Naive B cell (primary cell): ENCODE measurements at regions not wholly inside any gene's neighbourhood (a gene's known extent, or its start where the extent isn't known, plus 50 kb on each side); places are given as distances from the start of the nearest gene placed in this dataset.
A peak's percentile ranks its signal among the peaks of the same experiment; 100 is the strongest.

ENCODE experiments used
- ATAC-seq, 2 donors: fragments of 150-1000 bp; cut with Tn5 transposase; 2 replicates each; pipeline ENCODE4 v1.10.0; 2021; ENCODE audit warnings: low read depth in 2 of 2, mild to moderate bottlenecking in 2 of 2, moderate library complexity in 2 of 2
- DNase-seq: peaks from one replicate; pipeline ENCODE4 v3.0.0; 2022
- H3K27ac Mint-ChIP-seq, 6 donors: one replicate each; pipeline ENCODE4 v1.8.0; 2020 to 2022; ENCODE audit warnings: mild to moderate bottlenecking in 6 of 6, mixed read lengths in 6 of 6, moderate library complexity in 5 of 6, inconsistent platforms in 2 of 6
- H3K27me3 Mint-ChIP-seq, 3 donors: one replicate each; pipeline ENCODE4 v1.8.0; 2021 to 2022; ENCODE audit warnings: mixed read lengths in 3 of 3, mild to moderate bottlenecking in 1 of 3
- H3K36me3 Mint-ChIP-seq, 2 donors: one replicate each; pipeline ENCODE4 v1.8.0; 2020 to 2022; ENCODE audit warnings: mixed read lengths in 2 of 2, inconsistent platforms in 1 of 2, mild to moderate bottlenecking in 1 of 2
- H3K4me1 Mint-ChIP-seq, 3 donors: one replicate each; pipeline ENCODE4 v1.8.0; 2020 to 2022; ENCODE audit warnings: mixed read lengths in 3 of 3, inconsistent platforms in 1 of 3, mild to moderate bottlenecking in 1 of 3, moderate library complexity in 1 of 3
- H3K4me3 Mint-ChIP-seq, 8 donors: one replicate each; pipeline ENCODE4 v1.8.0; 2020 to 2022; ENCODE audit warnings: mild to moderate bottlenecking in 8 of 8, mixed read lengths in 8 of 8, moderate library complexity in 8 of 8, inconsistent platforms in 2 of 8
- H3K9me3 Mint-ChIP-seq, 7 donors: one replicate each; pipeline ENCODE4 v1.8.0; 2020 to 2022; ENCODE audit warnings: mixed read lengths in 7 of 7, mild to moderate bottlenecking in 5 of 7, inconsistent platforms in 2 of 7, moderate library complexity in 1 of 7

- Mint-ChIP-seq H3K27ac (no peak overlapping the region), H3K9me3 (no peaks in the 10 kb centered on the region), H3K4me3 (no peak overlapping the region), H3K36me3 (no peaks in the 10 kb centered on the region), H3K4me1 (no peaks in the 10 kb centered on the region), H3K27me3 (peaks cover 0 to 14% (median 11%) of the 10 kb centered on the region in 3 donors)
- ATAC-seq: no peak
- DNase-seq: no peak
Observed at GRCh38 chr20:60240986-60241385, 282.8 kb downstream of the CDH26 start.

GRCh38 chr20:60242836-60243505, 284.7 kb downstream of the CDH26 start:
- Mint-ChIP-seq H3K9me3 (no peaks in the 10 kb centered on the region), H3K36me3 (no peaks in the 10 kb centered on the region), H3K27ac (no peak overlapping the region), H3K4me1 (no peaks in the 10 kb centered on the region), H3K27me3 (peaks cover 0 to 11% (median 9%) of the 10 kb centered on the region in 3 donors), H3K4me3 (no peak overlapping the region)
- ATAC-seq: no peak
- DNase-seq: no peak

- Mint-ChIP-seq H3K9me3 (no peaks in the 10 kb centered on the region), H3K4me1 (no peaks in the 10 kb centered on the region), H3K27ac (no peak overlapping the region), H3K4me3 (no peak overlapping the region), H3K27me3 (peaks cover 0 to 8% (median 0%) of the 10 kb centered on the region in 3 donors), H3K36me3 (no peaks in the 10 kb centered on the region)
- ATAC-seq (no peak), DNase-seq (no peak)
Observed at GRCh38 chr20:60244373-60245146, 286.3 kb downstream of the CDH26 start.

- H3K27ac Mint-ChIP-seq: no peak overlapping the region
- H3K9me3 Mint-ChIP-seq: peaks cover 0 to 2% (median 0%) of the 10 kb centered on the region in 7 donors
- H3K4me3 Mint-ChIP-seq: no peak overlapping the region
- no peaks in the 10 kb centered on the region for H3K4me1 Mint-ChIP-seq
- H3K36me3 Mint-ChIP-seq: no peaks in the 10 kb centered on the region
- ATAC-seq (no peak), DNase-seq (no peak)
- peaks cover 0 to 7% (median 3%) of the 10 kb centered on the region in 3 donors for H3K27me3 Mint-ChIP-seq
Observed at GRCh38 chr20:60246751-60247150, 288.5 kb downstream of the CDH26 start.

GRCh38 chr20:60249436-60249835, 291.2 kb downstream of the CDH26 start:
- H3K9me3 Mint-ChIP-seq: peaks cover 0 to 2% (median 0%) of the 10 kb centered on the region in 7 donors
- H3K27ac Mint-ChIP-seq: no peak overlapping the region
- H3K36me3 Mint-ChIP-seq: no peaks in the 10 kb centered on the region
- H3K4me3 Mint-ChIP-seq: no peak overlapping the region
- no peak for DNase-seq
- no peak for ATAC-seq
- no peaks in the 10 kb centered on the region for H3K4me1 Mint-ChIP-seq
- peaks cover 0 to 7% (median 3%) of the 10 kb centered on the region in 3 donors for H3K27me3 Mint-ChIP-seq

GRCh38 chr20:60250251-60250650, 292.0 kb downstream of the CDH26 start:
- DNase-seq: no peak
- no peaks in the 10 kb centered on the region for H3K36me3 Mint-ChIP-seq
- no peaks in the 10 kb centered on the region for H3K4me1 Mint-ChIP-seq
- H3K27ac Mint-ChIP-seq: no peak overlapping the region
- peaks cover 0 to 7% (median 3%) of the 10 kb centered on the region in 3 donors for H3K27me3 Mint-ChIP-seq
- H3K9me3 Mint-ChIP-seq: peaks cover 0 to 2% (median 0%) of the 10 kb centered on the region in 7 donors
- no peak for ATAC-seq
- H3K4me3 Mint-ChIP-seq: no peak overlapping the region

- peaks cover 0 to 2% (median 0%) of the 10 kb centered on the region in 7 donors for H3K9me3 Mint-ChIP-seq
- peaks cover 0 to 7% (median 3%) of the 10 kb centered on the region in 3 donors for H3K27me3 Mint-ChIP-seq
- DNase-seq: no peak
- no peaks in the 10 kb centered on the region for H3K36me3 Mint-ChIP-seq
- no peak overlapping the region for H3K4me3 Mint-ChIP-seq
- no peaks in the 10 kb centered on the region for H3K4me1 Mint-ChIP-seq
- no peak overlapping the region for H3K27ac Mint-ChIP-seq
- no peak for ATAC-seq
Observed at GRCh38 chr20:60252866-60253265, 294.6 kb downstream of the CDH26 start.

- DNase-seq (no peak), ATAC-seq (no peak)
- Mint-ChIP-seq H3K9me3 (peaks cover 0 to 2% (median 0%) of the 10 kb centered on the region in 7 donors), H3K27me3 (peaks cover 0 to 7% (median 3%) of the 10 kb centered on the region in 3 donors), H3K4me3 (no peak overlapping the region), H3K36me3 (no peaks in the 10 kb centered on the region), H3K27ac (no peak overlapping the region), H3K4me1 (no peaks in the 10 kb centered on the region)
Observed at GRCh38 chr20:60253471-60253870, 295.2 kb downstream of the CDH26 start.

GRCh38 chr20:60254901-60255411, 296.7 kb downstream of the CDH26 start:
- peaks cover 0 to 6% (median 0%) of the 10 kb centered on the region in 3 donors for H3K27me3 Mint-ChIP-seq
- peaks cover 0 to 1% (median 0%) of the 10 kb centered on the region in 7 donors for H3K9me3 Mint-ChIP-seq
- H3K4me3 Mint-ChIP-seq: no peak overlapping the region
- ATAC-seq: no peak
- H3K4me1 Mint-ChIP-seq: no peaks in the 10 kb centered on the region
- no peak overlapping the region for H3K27ac Mint-ChIP-seq
- DNase-seq: no peak
- H3K36me3 Mint-ChIP-seq: no peaks in the 10 kb centered on the region

GRCh38 chr20:60255415-60255814, 297.2 kb downstream of the CDH26 start:
- no peak for DNase-seq

GRCh38 chr20:60255866-60256265, 297.6 kb downstream of the CDH26 start:
- Mint-ChIP-seq H3K4me1 (no peaks in the 10 kb centered on the region), H3K4me3 (no peak overlapping the region), H3K36me3 (no peaks in the 10 kb centered on the region), H3K27me3 (no peaks in the 10 kb centered on the region), H3K27ac (peak overlapping the region in 1 of 6 donors; percentile 22), H3K9me3 (no peaks in the 10 kb centered on the region)
- no peak for DNase-seq
- ATAC-seq: no peak

More at GRCh38 chr20:60255415-60255814, 297.2 kb downstream of the CDH26 start:
- no peak overlapping the region for H3K27ac Mint-ChIP-seq
- ATAC-seq: no peak
- H3K9me3 Mint-ChIP-seq: no peaks in the 10 kb centered on the region
- no peaks in the 10 kb centered on the region for H3K36me3 Mint-ChIP-seq
- no peak overlapping the region for H3K4me3 Mint-ChIP-seq
- H3K27me3 Mint-ChIP-seq: peaks cover 0 to 2% (median 0%) of the 10 kb centered on the region in 3 donors
- H3K4me1 Mint-ChIP-seq: no peaks in the 10 kb centered on the region

- Mint-ChIP-seq H3K9me3 (no peaks in the 10 kb centered on the region), H3K27me3 (no peaks in the 10 kb centered on the region), H3K36me3 (no peaks in the 10 kb centered on the region), H3K27ac (no peak overlapping the region), H3K4me1 (no peaks in the 10 kb centered on the region), H3K4me3 (no peak overlapping the region)
- DNase-seq: no peak
- ATAC-seq: no peak
Observed at GRCh38 chr20:60256811-60257210, 298.6 kb downstream of the CDH26 start.

GRCh38 chr20:60257671-60258070, 299.4 kb downstream of the CDH26 start:
- Mint-ChIP-seq H3K27ac (no peak overlapping the region), H3K9me3 (no peaks in the 10 kb centered on the region), H3K4me1 (no peaks in the 10 kb centered on the region), H3K36me3 (no peaks in the 10 kb centered on the region), H3K4me3 (no peak overlapping the region), H3K27me3 (no peaks in the 10 kb centered on the region)
- ATAC-seq (no peak), DNase-seq (no peak)
